Stimulated activated CD8-positive, alpha-beta memory T cell treated with anti-CD3 and anti-CD28 coated beads, Interleukin-12 subunit alpha, Interleukin-12 subunit beta, amount 100 ng/mL, for 24 hours (primary cell): ENCODE measurements at regions not wholly inside any gene's neighbourhood (a gene's known extent, or its start where the extent isn't known, plus 50 kb on each side); places are given as distances from the start of the nearest gene placed in this dataset.
"Not testable (repeated sequence)": the region's sequence is repeated elsewhere in the genome, so short reads cannot be mapped to it uniquely, and the experiment has no call there.

Experiments
- DNase-seq: peaks from one replicate; pipeline ENCODE4 v3.0.0-alpha.2; 2020; ENCODE audit errors: extremely low read depth

- DNase-seq = no peak
These were observed 139.0 kb upstream of the TNRC6C start for GRCh38 chr17:77819497-77819896.

- no peak for DNase-seq
These were observed 137.4 kb upstream of the TNRC6C start for GRCh38 chr17:77821114-77821513.

GRCh38 chr17:77822302-77823030 lies 136.0 kb upstream of the TNRC6C start:
- no peak for DNase-seq

GRCh38 chr17:77824102-77824779 lies 134.3 kb upstream of the TNRC6C start:
- no peak for DNase-seq

DNA sequence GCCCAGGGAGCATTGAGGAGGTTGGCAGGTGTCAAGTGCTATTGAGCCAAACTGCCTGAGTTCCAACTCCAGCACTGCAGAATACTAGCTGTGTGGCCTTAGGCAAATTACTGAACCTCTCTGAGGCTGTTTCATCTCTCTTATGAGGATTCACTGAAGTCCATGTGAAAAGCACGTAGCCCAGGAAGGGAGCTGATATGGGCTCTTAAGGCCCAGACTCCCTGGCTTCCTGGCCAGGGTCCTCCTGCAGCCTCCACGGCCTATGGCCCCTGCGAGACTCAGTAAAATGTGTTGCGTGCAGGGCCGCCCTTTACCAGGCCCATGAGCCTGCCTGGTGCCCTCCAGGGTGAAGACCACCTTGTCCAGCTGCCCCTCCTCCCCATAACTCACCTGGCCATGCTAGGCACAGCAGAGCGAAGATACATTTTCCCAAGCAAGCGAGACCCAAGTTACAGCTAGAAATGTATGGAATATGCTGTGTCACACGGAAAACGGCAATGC lies 133.7 kb upstream of the TNRC6C start:
- DNase-seq = no peak

GRCh38 chr17:77825621-77826020 lies 132.9 kb upstream of the TNRC6C start:
- no peak for DNase-seq

- no peak for DNase-seq
These were observed 132.2 kb upstream of the TNRC6C start for GRCh38 chr17:77826132-77826873.

DNA sequence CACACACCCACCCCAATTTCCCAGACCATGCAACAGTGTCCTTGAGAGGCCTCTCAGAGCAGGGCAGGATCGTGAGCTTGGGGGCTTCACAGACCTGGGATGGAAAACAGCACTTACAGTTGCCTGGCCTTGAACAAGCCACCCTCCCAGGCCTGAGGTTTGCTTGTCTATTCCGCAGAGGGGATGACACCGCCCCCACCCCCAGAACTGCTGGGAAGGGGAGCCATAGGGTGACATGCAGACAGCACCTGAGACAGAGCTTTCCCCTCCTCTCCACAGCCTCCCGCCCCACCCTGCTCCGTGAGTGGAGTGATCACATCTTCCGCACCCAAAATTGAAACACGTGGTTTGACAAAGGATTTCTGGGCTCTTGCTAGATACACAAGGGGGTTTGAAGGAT lies 131.5 kb upstream of the TNRC6C start:
- DNase-seq = no peak

GRCh38 chr17:77827511-77827910 lies 131.0 kb upstream of the TNRC6C start:
- DNase-seq = no peak

- DNase-seq = no peak
These were observed 129.6 kb upstream of the TNRC6C start for GRCh38 chr17:77828749-77829539.

DNA sequence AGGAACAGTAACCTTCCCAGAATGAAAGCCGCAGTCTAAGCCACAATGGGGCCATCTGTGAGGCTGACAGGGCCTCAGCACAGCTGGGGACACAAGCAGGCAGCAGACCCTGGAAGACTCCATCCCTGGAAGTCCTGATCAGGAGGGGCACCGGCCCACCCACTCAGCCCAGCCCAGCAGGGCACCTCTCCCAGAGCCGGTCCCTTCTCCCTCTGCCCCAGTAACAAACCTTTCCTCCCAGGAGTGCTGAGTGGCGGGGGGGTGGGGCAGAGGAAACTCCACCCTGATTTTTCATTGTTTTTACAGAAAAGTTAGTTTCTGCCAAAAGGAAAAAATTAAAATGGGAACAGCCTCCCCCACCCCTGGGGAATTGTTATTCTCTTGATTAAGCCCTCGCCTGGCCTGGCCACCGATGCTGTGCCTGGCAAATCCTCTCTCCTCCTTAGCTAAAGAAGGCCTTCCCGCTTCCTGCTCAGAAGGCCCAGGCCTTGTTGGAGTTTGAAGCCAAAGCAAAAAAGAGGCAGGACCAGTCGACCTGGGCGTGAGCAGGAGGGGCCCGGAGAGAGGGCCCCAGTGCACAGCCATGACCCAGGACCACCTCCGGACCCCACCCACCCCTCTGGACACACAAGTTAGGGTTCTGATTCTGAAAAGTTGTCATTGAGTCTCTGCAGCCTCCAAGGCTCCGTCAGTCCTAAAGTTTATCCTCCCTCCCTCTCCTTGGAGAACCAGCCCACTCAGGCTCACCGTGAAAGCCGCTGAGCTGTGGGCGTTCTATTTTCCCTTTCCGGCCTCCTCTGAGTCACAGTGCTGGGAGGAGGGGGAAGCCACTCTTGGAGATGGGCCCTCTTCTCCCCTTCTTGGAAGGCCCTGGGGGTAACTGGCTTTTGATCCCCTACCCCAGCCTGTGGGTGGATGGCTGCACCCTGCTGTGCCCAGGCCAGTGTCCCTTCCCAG lies 128.4 kb upstream of the TNRC6C start:
- no peak for DNase-seq

- DNase-seq = no peak
These were observed 127.6 kb upstream of the TNRC6C start for GRCh38 chr17:77830816-77831473.

DNA sequence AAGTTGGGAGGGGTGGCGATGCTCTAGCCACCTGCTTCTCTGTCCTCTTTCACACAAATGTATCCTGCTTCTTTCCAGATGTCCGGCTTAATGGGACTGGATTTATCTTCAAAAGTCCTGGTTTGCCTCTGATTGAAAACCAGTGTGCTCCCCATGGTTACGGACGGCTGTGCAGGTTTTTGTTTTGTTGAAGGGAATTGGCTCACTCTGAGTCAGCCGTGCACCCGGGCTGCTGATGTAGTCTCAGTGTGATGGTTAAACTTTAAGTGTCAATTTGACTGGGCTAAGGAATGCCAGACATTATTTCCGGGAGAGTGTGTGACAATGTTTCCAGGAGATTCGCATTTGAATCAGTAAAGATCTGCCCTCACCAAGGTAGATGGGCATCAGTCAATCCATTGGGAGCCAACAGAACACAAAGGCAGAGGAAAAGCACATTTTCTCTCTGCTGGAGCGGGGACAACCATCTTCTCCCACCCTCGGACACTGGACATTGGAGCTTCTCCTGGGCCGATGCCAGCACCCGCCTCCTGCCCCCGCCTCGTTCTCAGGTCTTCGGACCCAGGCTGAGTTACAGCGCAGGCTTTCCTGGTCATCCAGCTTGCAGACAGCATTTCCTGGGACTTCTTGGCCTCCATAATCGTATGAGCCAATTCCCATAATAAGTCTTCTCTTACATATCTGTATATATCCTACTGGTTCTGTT lies 126.9 kb upstream of the TNRC6C start:
- DNase-seq = no peak

- DNase-seq = no peak
These were observed 126.3 kb upstream of the TNRC6C start for GRCh38 chr17:77832180-77832560.

DNA sequence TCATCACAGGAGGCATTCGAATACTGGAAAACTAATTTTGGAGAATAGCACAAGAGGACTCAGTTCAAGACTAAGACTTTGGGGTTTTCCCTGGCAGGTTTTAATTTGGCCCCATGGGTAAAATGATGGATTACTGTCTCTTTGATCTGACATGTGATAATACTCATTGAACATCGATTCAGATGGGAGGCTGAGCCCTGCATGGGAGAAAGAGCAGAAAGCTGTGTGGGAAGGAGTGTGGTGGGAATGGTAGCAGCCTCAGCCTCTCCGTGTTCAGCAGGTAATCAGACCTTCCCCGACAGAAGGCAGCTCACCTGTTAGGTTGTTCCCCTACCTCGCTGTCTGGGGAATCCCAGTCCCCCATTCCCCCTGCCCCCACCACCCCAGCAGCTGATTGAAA lies 124.7 kb upstream of the TNRC6C start:
- no peak for DNase-seq

GRCh38 chr17:77834170-77835115 lies 124.1 kb upstream of the TNRC6C start:
- peak; percentile 47 for DNase-seq

- peak; percentile 7 for DNase-seq
These were observed 121.9 kb upstream of the TNRC6C start for GRCh38 chr17:77836557-77837041.

DNA sequence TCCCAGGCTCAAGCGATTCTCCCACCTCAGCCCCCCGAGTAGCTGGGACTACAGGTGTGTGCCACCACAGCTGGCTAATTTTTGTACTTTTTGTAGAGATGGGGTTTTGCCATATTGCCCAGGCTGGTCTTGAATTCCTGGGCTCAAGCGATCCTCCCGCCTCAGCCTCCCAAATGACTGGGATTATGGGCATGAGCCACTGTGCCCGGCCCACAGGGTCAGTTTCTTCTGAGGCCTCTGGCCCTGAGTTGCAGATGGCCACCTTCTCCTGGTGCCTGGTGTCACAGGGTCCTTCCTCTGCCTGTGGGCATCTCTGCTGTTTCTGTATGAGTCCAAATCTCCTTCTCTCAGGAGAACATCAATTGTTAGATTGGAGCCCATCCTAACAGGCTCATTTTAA lies 121.4 kb upstream of the TNRC6C start:
- DNase-seq = not testable (repeated sequence)
